ENCODE measurements at regions not wholly inside any gene's neighbourhood (a gene's known extent, or its start where the extent isn't known, plus 50 kb on each side); places are given as distances from the start of the nearest gene placed in this dataset.

DNA sequence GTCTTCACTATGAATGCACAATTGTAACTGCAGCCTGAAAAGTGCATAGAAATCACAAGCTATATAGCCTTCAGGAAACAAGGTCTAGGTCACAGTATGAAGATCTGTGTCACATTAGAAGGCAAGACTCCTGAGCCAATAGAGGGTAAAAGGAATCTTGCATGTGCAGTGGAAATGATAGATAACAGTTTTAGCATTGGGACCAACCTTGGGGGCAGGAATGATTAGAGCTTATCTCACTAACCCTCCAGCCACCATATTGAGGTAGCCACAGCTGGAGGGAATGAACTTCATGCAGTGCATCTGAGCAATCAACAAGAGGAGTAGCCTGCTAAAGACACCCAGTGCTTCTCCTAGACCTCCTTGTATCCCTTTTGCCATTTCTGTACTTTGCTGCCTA lies 390.1 kb downstream of the LTN1 start:
- FAIRE-seq, result no peak
- no peak overlapping the region for H3K9ac ChIP-seq (ENCODE audit: insufficient read depth in 1 of 2, low read depth in 2 of 2, low read length in 2 of 2)
- in situ Hi-C loops (cut with MboI), result no loop called here
- intact Hi-C loops (cut with micrococcal nuclease), result no loop called here
- POLR2A ChIA-PET, result no interaction called here
- H3K79me2 ChIP-seq (ENCODE audit: control insufficient read depth, insufficient read depth, low read length), result no peaks in the 10 kb centered on the region
- no peaks in the 10 kb centered on the region for H3K4me1 ChIP-seq (replicated peaks in 1 of 2; ENCODE audit: control insufficient read depth in 2 of 2, insufficient read depth in 2 of 2, low read length in 2 of 2)
- H3K9me3 ChIP-seq (replicated peaks; ENCODE audit: control insufficient read depth, insufficient read depth, low read depth, low read length), result no peaks in the 10 kb centered on the region
- H3K36me3 ChIP-seq (ENCODE audit: control insufficient read depth, insufficient read depth, low read length), result no peaks in the 10 kb centered on the region
- BruUV-seq (replicated peaks), result no TSS peak
- H3K27me3 ChIP-seq (ENCODE audit: control insufficient read depth in 2 of 2, insufficient read depth in 2 of 2, low read length in 2 of 2), result no peaks in the 10 kb centered on the region
- no peak overlapping the region for H3K27ac ChIP-seq (ENCODE audit: extremely low read depth, low read depth, low read length)
- H2AFZ ChIP-seq (ENCODE audit: low read depth, low read length), result no peak overlapping the region
- H3K4me3 ChIP-seq, result no peak overlapping the region
- no peak for ATAC-seq
- no peak for TF ChIP-seq FOXA1 (IDR thresholded peaks at IDR 0.05; ENCODE audit: borderline replicate concordance)
- TF ChIP-seq SAFB (IDR thresholded peaks at IDR 0.05; ENCODE audit: borderline replicate concordance, low read depth, low read length), result no peak
- TF ChIP-seq, protein P1, sequence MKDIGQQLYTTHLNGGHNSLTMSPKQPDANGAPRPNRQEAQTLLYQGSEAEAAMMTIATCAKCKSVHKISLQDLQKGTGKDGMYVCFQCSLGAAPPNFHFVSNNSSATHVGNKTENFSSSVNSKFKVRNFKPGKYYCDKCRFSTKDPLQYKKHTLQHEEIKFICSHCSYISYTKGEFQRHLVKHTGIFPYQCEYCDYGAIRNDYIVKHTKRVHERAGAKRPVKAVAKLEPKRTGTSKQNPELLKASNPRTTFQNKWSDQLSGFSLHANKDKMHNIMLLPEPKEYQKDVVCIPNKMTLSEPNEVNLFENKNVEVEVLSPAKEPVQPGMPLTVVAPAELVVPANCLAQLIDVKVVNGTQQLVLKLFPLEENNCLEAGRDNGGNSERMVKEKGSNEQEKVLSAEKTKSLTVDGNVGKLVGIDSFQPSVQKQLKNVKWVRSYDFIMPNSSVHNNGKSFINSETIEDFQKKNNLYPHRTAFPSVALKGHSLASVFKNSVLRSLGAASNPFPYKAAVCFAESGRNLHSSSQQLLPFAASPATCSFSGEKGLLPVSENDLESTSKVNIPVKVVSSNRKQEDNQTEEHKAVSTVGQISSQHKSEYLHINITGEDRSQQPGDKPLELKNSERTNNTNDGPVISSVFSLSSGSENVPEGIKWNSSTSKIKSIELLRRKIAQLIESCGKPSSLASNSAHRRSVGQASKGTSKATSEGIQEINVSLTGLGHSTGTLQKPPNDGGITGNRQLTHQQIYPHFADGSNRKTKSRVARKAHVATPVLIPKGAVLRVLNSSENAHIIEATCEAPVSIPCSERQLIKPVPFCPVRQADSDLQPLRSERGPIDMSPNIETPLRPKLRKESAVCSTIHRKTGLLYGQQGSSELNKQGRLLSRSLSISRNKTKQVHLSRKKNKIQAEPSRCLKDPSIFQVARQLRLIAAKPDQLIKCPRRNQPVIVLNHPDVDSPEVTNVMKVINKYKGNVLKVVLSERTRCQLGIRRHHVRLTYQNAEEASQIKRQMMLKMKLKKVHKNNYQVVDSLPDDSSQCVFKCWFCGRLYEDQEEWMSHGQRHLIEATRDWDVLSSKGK (CRISPR knock-in tag; IDR thresholded peaks at IDR 0.05), result no peak
- TF ChIP-seq CHD4 (IDR thresholded peaks at IDR 0.05; ENCODE audit: insufficient read depth, insufficient replicate concordance, low read depth, low read length, poor library complexity, severe bottlenecking), result no peak
- no peak for TF ChIP-seq YBX1 (IDR thresholded peaks at IDR 0.05)
- TF ChIP-seq SREBF2 (CRISPR knock-in tag; IDR thresholded peaks at IDR 0.05), result no peak
- no peak for TF ChIP-seq KAT8 (IDR thresholded peaks at IDR 0.05; ENCODE audit: low read depth)
- CTCF ChIA-PET (ENCODE audit: low intra/inter-chr PET ratio), result no interaction called here
- H4K20me1 ChIP-seq (replicated peaks; ENCODE audit: control insufficient read depth, insufficient read depth, low read length), result no peaks in the 10 kb centered on the region
- no peaks in the 10 kb centered on the region for H3K9me1 ChIP-seq (ENCODE audit: control insufficient read depth, insufficient read depth, low read length)
- no peak overlapping the region for H3K4me2 ChIP-seq (ENCODE audit: insufficient read depth, low read length)
- no peak for DNase-seq (ENCODE audit: extremely low read depth in 1 of 4, low spot score in 3 of 4)
